GM19351 (cell line): ENCODE measurements at regions not wholly inside any gene's neighbourhood (a gene's known extent, or its start where the extent isn't known, plus 50 kb on each side); places are given as distances from the start of the nearest gene placed in this dataset.

Experiments used
- ATAC-seq: cut with Tn5 transposase; IDR thresholded peaks from one replicate; pipeline ENCODE4 v1.9.1; 2021; ENCODE audit warnings: mild to moderate bottlenecking, moderate library complexity; ENCODE audit not compliant: unreplicated experiment

DNA sequence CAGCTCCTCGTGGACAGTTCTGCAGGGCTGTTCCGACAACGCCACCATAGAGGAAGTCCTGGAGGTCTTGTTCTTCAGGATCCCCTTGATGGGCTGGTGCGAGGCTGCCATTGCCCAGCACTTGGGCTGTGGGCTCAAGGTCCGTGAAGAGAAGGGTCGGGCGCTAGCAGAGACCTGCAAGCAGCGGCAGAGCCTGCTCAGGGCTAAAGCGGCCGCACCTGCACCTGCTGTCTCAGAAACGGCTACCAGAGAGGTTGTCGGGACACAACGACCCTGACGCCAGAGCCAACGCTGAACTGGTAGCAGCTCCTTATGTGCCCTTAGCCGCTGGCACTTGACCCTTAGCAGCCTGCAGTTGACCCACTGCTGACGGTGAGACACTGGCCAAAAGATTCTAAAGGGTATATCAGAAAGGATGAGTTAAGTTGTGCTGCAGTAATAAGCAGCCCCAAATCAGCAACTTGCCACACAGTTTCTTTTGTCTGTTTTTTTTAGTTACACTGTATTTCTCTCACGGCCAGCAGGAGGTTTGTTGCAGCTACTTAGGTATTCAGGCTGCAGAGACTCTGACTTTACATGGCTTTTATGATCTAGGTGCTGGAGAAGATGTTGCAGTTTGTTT is 55.5 kb upstream of the ST6GAL2 start:
- no peak for ATAC-seq

GRCh38 chr2:106943468-106944200 is 57.7 kb upstream of the ST6GAL2 start:
- no peak for ATAC-seq

DNA sequence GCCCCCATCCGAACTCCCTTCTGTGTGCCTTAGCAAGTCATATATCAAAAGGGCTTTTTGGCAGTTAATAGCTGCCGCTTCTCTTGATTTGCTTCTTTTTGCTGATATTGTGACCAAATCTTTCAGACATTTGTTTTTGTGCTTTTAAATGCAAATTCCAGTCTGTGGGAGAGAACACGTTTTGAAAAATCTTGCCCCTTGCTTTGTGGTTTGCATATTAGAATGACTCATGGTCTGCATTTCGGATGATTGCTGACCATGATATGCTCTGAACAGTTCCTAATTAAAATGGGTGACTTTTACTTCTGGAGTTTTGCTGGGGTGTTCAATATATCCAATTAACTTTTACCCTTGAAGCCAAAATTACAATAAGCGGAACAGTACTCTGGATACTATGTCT is 58.2 kb upstream of the ST6GAL2 start:
- no peak for ATAC-seq

DNA sequence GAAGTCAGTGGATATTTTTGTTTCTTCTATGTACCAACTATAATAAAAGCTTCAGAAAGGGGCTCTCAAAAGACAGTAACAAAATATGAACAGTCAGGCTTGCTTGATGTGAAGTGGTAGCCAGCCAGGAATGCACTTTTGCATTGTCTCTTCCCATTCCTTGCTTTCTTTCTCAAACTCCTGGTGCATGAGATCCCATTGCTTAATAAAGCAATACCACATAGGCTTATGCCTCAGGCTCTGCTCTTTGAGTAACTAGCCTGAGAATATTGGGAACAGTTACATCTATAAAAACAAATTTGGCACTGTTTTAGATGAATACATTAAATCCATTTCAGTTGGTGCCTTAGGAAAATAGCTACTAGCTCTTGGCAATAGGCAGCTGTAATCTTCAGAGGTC is 62.6 kb upstream of the ST6GAL2 start:
- no peak for ATAC-seq

- no peak for ATAC-seq
These were observed 67.3 kb upstream of the ST6GAL2 start for GRCh38 chr2:106953236-106953635.

DNA sequence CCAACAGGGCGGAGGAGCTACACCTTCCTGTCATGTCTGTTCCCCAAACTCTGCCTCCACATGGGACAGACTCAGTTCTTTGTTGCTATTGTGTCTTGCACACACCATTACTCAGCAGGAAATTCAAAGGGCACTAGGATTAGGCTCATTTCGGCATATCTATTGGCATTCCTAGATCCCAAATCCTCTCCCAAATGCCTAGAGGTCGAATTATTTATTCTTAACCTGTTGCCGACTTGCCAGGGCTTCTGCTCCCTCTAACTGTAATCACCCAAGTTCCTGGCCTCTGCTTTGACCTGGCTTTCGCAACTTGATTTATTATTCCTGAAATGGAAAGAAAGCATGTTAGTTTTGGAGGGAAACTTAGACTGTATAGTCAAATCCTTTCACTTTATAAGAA is 67.8 kb upstream of the ST6GAL2 start:
- no peak for ATAC-seq

DNA sequence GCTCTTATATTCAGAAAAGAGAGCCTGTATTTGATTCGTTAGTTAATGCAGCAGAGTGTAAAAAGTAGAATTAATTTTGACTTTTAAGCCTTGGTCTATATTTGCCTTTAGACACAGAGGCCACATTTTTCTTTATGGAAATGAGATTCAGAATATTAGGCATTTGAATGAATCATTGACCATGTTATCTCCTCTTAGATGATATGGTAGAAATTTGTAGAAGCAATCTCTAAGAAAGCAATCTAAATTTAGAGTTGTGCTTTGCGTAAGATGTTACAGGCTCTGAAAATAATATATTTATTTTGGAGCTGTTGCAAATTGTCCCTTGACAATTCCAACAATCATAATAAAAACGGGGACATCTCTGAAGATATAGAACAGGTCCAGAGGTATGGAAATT is 68.3 kb upstream of the ST6GAL2 start:
- no peak for ATAC-seq

- no peak for ATAC-seq
These were observed 70.4 kb upstream of the ST6GAL2 start for GRCh38 chr2:106956416-106956815.

DNA sequence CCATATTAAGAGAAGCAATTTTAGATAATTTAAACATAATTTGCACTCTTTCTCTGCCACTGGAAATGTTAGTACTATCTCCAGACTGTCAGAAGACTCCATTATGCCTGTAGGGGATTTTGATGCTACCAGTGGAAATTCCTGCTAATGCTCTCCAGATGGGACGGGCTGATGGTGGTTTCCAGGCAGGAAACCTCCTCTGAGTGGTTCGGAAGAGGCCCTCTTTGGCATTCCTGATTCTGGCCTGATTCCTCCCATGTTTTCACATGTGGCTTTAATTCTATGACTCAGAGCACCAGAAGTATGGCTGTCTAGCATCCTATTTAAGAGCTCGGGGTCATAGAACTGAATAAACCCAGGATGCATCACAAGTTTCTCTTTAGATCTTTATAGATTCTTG is 70.9 kb upstream of the ST6GAL2 start:
- ATAC-seq, result no peak

- no peak for ATAC-seq
These were observed 74.2 kb upstream of the ST6GAL2 start for GRCh38 chr2:106959975-106960682.

GRCh38 chr2:106960683-106961161 is 74.8 kb upstream of the ST6GAL2 start:
- no peak for ATAC-seq

- ATAC-seq, result no peak
These were observed 75.4 kb upstream of the ST6GAL2 start for GRCh38 chr2:106961328-106961727.

GRCh38 chr2:106963156-106963555 is 77.2 kb upstream of the ST6GAL2 start:
- ATAC-seq, result no peak

DNA sequence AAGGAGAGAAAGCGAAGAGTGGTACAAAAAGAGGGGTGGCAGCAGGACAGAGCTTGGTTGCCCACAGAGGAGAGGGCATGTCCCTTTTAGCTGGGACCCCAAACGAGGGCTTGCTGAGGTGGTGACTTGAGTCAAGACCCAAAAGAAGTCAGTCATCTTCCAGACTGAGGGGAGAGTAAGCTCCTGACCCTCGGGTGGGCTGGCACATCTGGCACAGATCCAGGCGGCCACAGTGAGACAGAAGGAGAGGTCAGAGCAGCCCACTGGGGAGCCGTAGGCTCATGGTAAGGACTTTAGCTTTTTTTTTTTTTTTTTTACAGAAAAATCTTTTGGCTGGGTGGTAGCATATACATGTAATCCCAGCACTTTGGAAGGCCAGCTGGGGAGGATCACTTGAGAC is 77.9 kb upstream of the ST6GAL2 start:
- ATAC-seq, result no peak

DNA sequence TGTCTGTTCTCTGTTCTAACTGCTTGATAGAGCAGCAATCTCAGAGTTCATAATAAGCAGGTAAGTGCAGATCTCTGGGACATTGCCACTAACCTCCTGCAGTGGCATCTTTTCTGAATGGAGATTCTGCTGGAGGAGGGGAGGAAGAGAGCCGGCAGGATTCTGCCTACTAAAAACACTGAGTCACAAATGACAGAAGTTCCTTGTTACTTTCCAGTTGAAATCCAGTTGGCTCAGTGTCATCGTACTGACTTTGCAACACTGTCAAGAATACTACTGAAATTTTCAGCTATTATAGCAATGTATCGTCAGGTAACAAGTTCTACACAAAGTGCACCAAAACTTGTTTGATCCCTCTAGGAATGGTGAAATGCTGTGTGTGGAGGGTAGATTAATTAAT is 79.6 kb upstream of the ST6GAL2 start:
- ATAC-seq, result no peak

DNA sequence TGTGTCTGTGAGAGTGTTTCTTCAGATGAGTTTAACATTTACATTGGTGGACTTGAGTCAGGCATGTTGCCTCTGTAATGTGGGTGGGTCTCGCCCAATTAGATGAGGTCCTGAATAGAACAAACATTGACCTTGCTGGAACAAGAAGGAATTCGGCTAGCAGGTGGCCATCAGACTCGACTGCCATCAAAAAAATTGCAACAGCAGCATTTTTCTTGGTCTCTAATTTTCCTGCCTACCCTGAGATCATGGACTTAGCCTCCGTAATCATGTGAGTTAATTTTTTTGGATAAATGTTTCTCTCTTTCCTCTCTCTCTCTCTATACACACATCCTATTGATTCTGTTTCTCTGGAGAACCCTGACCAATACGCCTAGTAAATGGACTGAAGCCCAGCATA is 83.8 kb upstream of the ST6GAL2 start:
- no peak for ATAC-seq

GRCh38 chr2:106970471-106971261 is 84.7 kb upstream of the ST6GAL2 start:
- ATAC-seq, result no peak

DNA sequence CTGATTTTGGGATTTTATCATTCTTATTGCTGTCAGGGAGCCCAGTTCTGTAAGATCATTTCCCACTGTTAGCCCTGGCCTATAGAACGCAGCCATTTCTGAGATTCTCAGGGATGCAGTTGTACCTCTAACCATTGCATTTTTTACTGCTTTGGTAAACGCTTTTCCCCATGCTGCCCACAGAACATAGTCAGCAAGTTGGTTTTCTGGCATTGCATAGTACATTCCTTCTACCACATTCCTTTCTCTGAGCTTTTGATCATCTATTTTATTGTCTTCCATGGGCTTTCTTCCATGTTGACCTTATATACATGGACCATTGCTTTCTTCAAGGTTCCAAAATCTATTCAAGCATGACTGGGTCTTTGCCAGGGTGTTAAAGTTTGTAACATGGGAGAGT is 86.8 kb upstream of the ST6GAL2 start:
- no peak for ATAC-seq

- no peak for ATAC-seq
These were observed 88.9 kb upstream of the ST6GAL2 start for GRCh38 chr2:106974891-106975290.

DNA sequence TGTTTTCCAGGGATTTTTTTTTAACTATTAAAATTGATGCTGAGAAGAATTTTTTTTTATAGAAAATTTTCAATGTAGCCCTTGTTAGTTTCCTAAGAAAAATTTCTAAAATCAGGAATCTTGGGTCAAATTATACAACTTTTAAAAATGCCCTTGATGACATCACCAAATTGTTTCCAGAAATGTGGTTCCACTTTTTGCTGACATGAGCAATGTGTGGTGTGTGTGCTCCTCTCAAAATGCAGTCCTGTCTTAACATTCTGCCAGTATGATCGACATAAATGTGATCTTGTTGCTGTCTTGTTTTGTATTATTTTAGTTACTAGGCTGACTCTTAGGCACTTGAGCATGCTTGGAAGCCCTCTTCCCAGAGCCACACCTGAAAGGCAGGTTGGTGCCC is 89.7 kb upstream of the ST6GAL2 start:
- ATAC-seq, result no peak

DNA sequence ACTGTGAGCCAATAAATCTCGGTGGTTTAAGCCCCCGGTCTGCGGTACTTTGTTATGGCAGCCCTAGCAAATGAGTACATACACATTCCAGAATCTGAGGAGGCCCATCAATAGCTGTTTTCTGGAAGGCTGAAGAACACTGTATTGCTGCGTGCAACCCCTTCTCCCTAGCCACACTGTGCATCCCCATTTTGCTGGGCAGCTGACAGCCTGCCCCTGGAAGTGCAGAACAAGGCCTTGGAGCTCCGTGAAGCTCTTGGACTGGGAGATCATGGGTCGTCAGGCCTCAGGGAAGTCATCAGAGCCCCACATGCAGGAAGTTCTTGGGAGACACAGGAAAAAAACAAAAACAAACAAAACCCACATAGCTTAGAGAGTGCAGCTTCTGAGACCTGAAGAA is 90.6 kb upstream of the ST6GAL2 start:
- no peak for ATAC-seq
